ENCODE measurements at regions not wholly inside any gene's neighbourhood (a gene's known extent, or its start where the extent isn't known, plus 50 kb on each side); places are given as distances from the start of the nearest gene placed in this dataset.
"Not testable (repeated sequence)": the region's sequence is repeated elsewhere in the genome, so short reads cannot be mapped to it uniquely, and the experiment has no call there.

DNA sequence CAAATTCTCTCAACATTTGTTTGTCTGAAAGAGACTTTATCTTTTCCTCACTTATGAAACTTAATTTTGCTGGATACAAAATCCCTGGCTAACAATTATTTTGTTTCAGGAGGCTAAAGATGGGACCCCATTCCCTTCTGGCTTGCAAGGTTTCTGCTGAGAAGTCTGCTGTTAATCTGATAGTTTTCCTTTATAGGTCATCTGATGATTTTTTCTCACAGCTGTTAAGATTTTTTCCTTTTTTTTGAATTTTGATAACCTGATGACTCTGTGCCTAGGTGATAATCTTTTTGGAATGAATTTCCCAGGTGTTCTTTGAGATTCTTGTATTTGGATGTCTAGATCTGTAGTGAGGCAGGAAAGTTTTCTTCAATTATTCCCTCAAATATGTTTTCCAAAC lies 2661.4 kb downstream of the PCDH9 start:
- no peak for ATAC-seq
- TF ChIP-seq, protein P1, sequence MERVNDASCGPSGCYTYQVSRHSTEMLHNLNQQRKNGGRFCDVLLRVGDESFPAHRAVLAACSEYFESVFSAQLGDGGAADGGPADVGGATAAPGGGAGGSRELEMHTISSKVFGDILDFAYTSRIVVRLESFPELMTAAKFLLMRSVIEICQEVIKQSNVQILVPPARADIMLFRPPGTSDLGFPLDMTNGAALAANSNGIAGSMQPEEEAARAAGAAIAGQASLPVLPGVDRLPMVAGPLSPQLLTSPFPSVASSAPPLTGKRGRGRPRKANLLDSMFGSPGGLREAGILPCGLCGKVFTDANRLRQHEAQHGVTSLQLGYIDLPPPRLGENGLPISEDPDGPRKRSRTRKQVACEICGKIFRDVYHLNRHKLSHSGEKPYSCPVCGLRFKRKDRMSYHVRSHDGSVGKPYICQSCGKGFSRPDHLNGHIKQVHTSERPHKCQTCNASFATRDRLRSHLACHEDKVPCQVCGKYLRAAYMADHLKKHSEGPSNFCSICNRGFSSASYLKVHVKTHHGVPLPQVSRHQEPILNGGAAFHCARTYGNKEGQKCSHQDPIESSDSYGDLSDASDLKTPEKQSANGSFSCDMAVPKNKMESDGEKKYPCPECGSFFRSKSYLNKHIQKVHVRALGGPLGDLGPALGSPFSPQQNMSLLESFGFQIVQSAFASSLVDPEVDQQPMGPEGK (CRISPR knock-in tag; IDR thresholded peaks at IDR 0.05; ENCODE audit: borderline replicate concordance) = no peak
- TF ChIP-seq, protein P2, sequence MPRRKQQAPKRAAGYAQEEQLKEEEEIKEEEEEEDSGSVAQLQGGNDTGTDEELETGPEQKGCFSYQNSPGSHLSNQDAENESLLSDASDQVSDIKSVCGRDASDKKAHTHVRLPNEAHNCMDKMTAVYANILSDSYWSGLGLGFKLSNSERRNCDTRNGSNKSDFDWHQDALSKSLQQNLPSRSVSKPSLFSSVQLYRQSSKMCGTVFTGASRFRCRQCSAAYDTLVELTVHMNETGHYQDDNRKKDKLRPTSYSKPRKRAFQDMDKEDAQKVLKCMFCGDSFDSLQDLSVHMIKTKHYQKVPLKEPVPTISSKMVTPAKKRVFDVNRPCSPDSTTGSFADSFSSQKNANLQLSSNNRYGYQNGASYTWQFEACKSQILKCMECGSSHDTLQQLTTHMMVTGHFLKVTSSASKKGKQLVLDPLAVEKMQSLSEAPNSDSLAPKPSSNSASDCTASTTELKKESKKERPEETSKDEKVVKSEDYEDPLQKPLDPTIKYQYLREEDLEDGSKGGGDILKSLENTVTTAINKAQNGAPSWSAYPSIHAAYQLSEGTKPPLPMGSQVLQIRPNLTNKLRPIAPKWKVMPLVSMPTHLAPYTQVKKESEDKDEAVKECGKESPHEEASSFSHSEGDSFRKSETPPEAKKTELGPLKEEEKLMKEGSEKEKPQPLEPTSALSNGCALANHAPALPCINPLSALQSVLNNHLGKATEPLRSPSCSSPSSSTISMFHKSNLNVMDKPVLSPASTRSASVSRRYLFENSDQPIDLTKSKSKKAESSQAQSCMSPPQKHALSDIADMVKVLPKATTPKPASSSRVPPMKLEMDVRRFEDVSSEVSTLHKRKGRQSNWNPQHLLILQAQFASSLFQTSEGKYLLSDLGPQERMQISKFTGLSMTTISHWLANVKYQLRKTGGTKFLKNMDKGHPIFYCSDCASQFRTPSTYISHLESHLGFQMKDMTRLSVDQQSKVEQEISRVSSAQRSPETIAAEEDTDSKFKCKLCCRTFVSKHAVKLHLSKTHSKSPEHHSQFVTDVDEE (CRISPR knock-in tag; IDR thresholded peaks at IDR 0.05) = no peak
- TF ChIP-seq CSRNP3 (CRISPR knock-in tag; IDR thresholded peaks at IDR 0.05) (no peak), GLIS3 (CRISPR knock-in tag; IDR thresholded peaks at IDR 0.05) (no peak), RARB (CRISPR knock-in tag; IDR thresholded peaks at IDR 0.05) (no peak), ZNF70 (CRISPR knock-in tag; IDR thresholded peaks at IDR 0.05) (no peak), TCF4 (CRISPR knock-in tag; IDR thresholded peaks at IDR 0.05; ENCODE audit: borderline replicate concordance) (no peak), ZNF8 (CRISPR knock-in tag; IDR thresholded peaks at IDR 0.05) (no peak), TOX (CRISPR knock-in tag; IDR thresholded peaks at IDR 0.05; ENCODE audit: borderline replicate concordance) (no peak), ZC3H10 (CRISPR knock-in tag; IDR thresholded peaks at IDR 0.05) (no peak), POU6F1 (CRISPR knock-in tag; IDR thresholded peaks at IDR 0.05; ENCODE audit: borderline replicate concordance, low read depth) (no peak), CSDC2 (CRISPR knock-in tag; IDR thresholded peaks at IDR 0.05) (no peak), ZNF565 (CRISPR knock-in tag; conservative IDR thresholded peaks at IDR 0.05; ENCODE audit: low read depth) (no peak), OSR1 (CRISPR knock-in tag; IDR thresholded peaks at IDR 0.05) (no peak), ZFP30 (CRISPR knock-in tag; IDR thresholded peaks at IDR 0.05) (no peak)

DNA sequence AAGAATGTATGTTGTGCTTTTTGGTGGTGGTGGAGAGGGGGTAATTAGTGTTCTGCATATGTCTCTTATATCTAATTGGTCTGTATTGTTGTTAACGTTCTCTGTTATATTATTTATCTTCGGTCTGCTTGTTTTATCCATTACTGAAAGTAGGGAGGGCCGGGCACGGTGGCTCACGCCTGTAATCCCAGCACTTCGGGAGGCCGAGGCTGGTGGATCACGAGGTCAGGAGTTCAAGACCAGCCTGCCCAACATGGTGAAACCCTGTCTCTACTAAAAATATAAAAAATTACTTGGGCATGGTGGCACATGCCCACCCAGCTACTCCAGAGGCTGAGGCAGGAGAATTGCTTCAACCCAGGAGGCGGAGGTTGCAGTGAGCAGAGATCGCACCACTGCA lies 2672.1 kb downstream of the PCDH9 start:
- not testable (repeated sequence) for ATAC-seq

DNA sequence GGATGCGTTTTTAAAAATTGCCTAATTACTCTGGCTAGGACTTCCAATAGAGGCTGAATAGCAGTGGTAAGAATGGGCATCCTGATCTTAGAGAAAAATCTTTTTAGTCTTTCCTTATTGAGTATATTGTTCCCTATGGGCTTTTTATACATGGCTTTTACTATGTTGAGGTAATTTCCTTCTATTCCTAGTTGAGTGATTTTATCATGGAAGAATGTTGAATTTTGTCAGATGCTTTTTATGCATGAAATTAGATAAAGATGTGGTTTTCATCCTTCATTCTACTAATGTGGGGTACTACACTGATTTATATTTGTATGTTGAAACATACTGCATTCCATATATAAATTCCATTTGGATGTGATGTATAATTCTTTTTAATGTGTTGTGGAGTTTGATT lies 2673.8 kb downstream of the PCDH9 start:
- ATAC-seq = peak; percentile 61
- TF ChIP-seq CREB5 (CRISPR knock-in tag; IDR thresholded peaks at IDR 0.05; ENCODE audit: low read depth) (peak; percentile 60), TOX (CRISPR knock-in tag; IDR thresholded peaks at IDR 0.05; ENCODE audit: borderline replicate concordance) (no peak), ISL1 (CRISPR knock-in tag; IDR thresholded peaks at IDR 0.05) (peak; percentile 91)

DNA sequence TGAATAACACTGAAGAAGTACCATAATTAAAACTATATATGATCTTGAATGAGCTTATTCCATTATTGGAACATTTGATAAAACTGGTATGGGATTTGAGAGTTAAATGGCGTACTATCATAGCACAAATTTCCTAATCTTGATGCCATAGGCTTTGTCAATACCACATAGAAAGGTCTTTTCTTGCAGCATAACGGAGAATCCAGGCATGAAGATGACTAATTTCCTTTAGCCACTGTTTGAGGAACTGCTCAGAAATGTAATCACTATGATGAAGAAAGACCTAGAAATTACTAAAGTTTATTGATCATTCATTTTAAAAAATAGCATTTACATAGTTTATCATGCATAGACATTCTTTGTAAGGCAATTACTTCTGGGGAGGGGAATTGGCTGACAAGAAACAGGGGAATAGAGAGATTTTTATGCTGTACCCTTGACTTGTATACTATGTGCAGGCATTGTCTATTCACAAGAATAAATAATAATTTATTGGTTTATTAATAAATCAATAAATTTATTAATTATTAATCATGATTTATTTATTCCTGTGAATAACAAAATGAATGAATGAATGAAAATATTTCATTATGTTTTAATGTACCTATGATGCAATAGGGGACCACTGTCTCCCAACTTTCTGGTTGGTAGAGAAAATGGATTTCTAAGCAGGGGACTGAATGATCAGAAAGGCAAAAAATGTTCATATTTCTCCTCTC lies 2676.6 kb downstream of the PCDH9 start:
- no peak for ATAC-seq
- TF ChIP-seq BACH2 (CRISPR knock-in tag; IDR thresholded peaks at IDR 0.05; ENCODE audit: borderline replicate concordance) (no peak), OSR1 (CRISPR knock-in tag; IDR thresholded peaks at IDR 0.05) (no peak), ZNF565 (CRISPR knock-in tag; conservative IDR thresholded peaks at IDR 0.05; ENCODE audit: low read depth) (no peak)
- TF ChIP-seq, protein P2 (CRISPR knock-in tag; IDR thresholded peaks at IDR 0.05) = no peak
- TF ChIP-seq, protein P1 (CRISPR knock-in tag; IDR thresholded peaks at IDR 0.05; ENCODE audit: borderline replicate concordance) = no peak
